Testis (tissue), 2 donors: ENCODE measurements at regions not wholly inside any gene's neighbourhood (a gene's known extent, or its start where the extent isn't known, plus 50 kb on each side); places are given as distances from the start of the nearest gene placed in this dataset.
"Not testable (repeated sequence)": the region's sequence is repeated elsewhere in the genome, so short reads cannot be mapped to it uniquely, and the experiment has no call there.

Experiments
- DNase-seq: peaks from one replicate; pipeline ENCODE4 v3.0.0-alpha.2; 2019
- H3K27ac ChIP-seq, 2 donors: fragments of 200-600 bp; sonication (generic); one replicate each; pipeline ENCODE4 v1.5.1; 2019
- H3K27me3 ChIP-seq: fragments of 200-600 bp; sonication (generic); one replicate; pipeline ENCODE4 v1.5.1; 2019
- H3K36me3 ChIP-seq: fragments of 200-600 bp; sonication (generic); one replicate; pipeline ENCODE4 v1.5.1; 2017; ENCODE audit warnings: low read depth; ENCODE audit errors: missing control alignments
- H3K4me1 ChIP-seq: fragments of 200-600 bp; sonication (generic); one replicate; pipeline ENCODE4 v1.5.1; 2019
- H3K4me3 ChIP-seq, 2 donors: fragments of 200-600 bp; sonication (generic); one replicate each; pipeline ENCODE4 v1.5.1; 2017 to 2019
- H3K9me3 ChIP-seq: fragments of 200-600 bp; sonication (generic); one replicate; pipeline ENCODE4 v1.5.1; 2017
- CTCF ChIP-seq, 3 experiments: fragments of 450-650 bp in 2 of 3; fragments of 200-600 bp in 1 of 3; sonication (generic) in 1 of 3; IDR thresholded peaks; one replicate each; pipeline ENCODE4 v1.5.1; 2016 to 2019; ENCODE audit warnings: antibody characterized with exemption in 3 of 3, mild to moderate bottlenecking in 2 of 3, moderate library complexity in 1 of 3
- POLR2A ChIP-seq: fragments of 450-650 bp; IDR thresholded peaks from one replicate; pipeline ENCODE4 v1.6.1; 2017; ENCODE audit warnings: antibody characterized with exemption, mild to moderate bottlenecking, moderate library complexity
- WGBS, 2 donors: methylation state at CpG; one replicate each; pipeline ENCODE4 v1.1.5; 2018; 5-methylcytosine and 5-hydroxymethylcytosine counted together
- intact Hi-C: fragments of 100-400 bp; cut with DNase I; formaldehyde crosslinking; loops from one replicate; pipeline ENCODE4 v1.15.1; 2023; ENCODE audit warnings: low total_unique reads

GRCh38 chr22:47401592-47401898 lies 639.1 kb downstream of the TBC1D22A start:
- H3K4me1 ChIP-seq = no peaks in the 10 kb centered on the region
- WGBS, 2 donors = 91 to 92% methylated on average over 11 to 12 of the region's 12 CpGs
- H3K27me3 ChIP-seq = no peaks in the 10 kb centered on the region
- H3K4me3 ChIP-seq = no peak overlapping the region
- no peak overlapping the region for H3K27ac ChIP-seq
- no peak for TF ChIP-seq CTCF (IDR thresholded peaks at IDR 0.05)
- TF ChIP-seq POLR2A = no peak
- no peaks in the 10 kb centered on the region for H3K9me3 ChIP-seq
- no peaks in the 10 kb centered on the region for H3K36me3 ChIP-seq
- no peak for DNase-seq
- intact Hi-C loops = no loop called here

GRCh38 chr22:47400701-47401591 lies 638.5 kb downstream of the TBC1D22A start:
- intact Hi-C loops = no loop called here
- H3K9me3 ChIP-seq = no peaks in the 10 kb centered on the region
- no peak overlapping the region for H3K27ac ChIP-seq
- H3K27me3 ChIP-seq = no peaks in the 10 kb centered on the region
- H3K4me3 ChIP-seq = no peak overlapping the region
- DNase-seq = no peak
- WGBS, 2 donors = 90 to 91% methylated on average over 14 to 28 of the region's 28 CpGs
- TF ChIP-seq POLR2A (no peak), CTCF (IDR thresholded peaks at IDR 0.05) (no peak)
- no peaks in the 10 kb centered on the region for H3K36me3 ChIP-seq
- no peaks in the 10 kb centered on the region for H3K4me1 ChIP-seq

GRCh38 chr22:47400131-47400530 lies 637.7 kb downstream of the TBC1D22A start:
- H3K4me3 ChIP-seq, H3K27me3 ChIP-seq, H3K9me3 ChIP-seq, H3K4me1 ChIP-seq, H3K27ac ChIP-seq, intact Hi-C loops, H3K36me3 ChIP-seq, DNase-seq: not testable (repeated sequence)
- 93 to 96% methylated on average over 6 to 7 of the region's 10 CpGs for WGBS, 2 donors

DNA sequence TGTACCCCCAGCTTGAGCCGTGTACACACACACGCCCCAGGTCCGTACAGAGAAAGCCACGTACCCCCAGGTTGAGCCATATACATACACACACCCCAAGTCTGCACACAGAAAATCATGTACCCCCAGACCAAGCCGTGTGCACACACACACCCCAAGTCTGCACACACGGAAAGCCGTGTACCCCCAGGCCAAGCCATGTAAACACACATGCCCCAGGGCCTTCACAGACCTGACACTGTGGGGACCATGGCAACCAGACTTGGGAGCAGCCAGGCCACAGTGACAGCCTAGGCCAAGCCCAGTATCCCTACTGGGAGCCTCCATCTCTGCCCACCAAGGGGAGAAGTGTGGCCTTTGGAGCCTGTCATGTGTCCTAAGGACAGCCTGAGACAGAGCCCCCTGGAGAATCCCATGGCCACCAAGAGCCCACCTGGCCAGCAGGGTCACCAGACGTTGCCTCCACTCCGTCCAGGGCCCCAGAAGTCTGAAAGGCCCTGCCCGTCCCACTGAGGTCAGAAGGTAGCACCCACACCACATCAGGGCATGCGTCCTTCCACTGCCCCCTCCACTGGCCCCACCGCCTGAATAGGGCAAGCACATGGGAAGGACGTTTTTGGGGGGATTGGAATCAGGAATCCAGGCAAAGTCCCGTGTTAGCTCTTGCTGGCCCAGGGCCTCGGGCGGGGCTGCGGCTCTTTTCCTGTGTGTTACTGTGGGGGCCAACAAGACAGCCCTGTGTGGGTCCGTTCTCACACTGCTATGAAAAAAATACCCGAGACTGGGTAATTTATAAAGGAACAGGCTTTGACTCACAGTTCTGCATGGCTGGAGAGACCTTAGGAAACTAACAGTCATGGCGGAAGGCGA lies 636.7 kb downstream of the TBC1D22A start:
- H3K27me3 ChIP-seq = no peaks in the 10 kb centered on the region
- no peak for DNase-seq
- H3K4me1 ChIP-seq = no peaks in the 10 kb centered on the region
- WGBS, 2 donors = 91 to 93% methylated on average over 18 to 21 of the region's 21 CpGs
- H3K27ac ChIP-seq = no peak overlapping the region
- intact Hi-C loops = no loop called here
- no peak for TF ChIP-seq POLR2A
- TF ChIP-seq CTCF (IDR thresholded peaks at IDR 0.05) = no peak
- H3K4me3 ChIP-seq = no peak overlapping the region
- no peaks in the 10 kb centered on the region for H3K36me3 ChIP-seq
- H3K9me3 ChIP-seq = no peaks in the 10 kb centered on the region

DNA sequence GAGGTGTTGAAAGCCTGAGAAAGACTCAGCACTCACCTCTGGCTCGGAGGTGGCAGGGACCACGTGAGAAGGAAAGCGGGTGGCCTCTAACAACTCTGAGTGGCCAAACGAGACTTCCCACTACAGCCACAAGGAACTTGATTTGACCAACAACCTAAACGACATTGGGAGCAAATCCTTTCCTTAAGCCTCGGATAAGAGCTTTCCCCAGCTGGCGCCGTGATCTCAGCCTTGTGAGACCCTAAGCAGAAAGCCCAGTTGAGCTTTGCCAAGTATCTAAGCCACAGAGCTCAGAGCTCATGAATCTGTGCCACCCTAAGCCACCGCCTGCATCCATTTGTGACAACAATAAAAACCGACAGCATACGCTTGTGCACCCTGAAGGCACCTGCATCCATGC lies 636.0 kb downstream of the TBC1D22A start:
- H3K4me3 ChIP-seq = no peak overlapping the region
- no peak for DNase-seq
- H3K27ac ChIP-seq = no peak overlapping the region
- no peaks in the 10 kb centered on the region for H3K9me3 ChIP-seq
- no peaks in the 10 kb centered on the region for H3K27me3 ChIP-seq
- intact Hi-C loops = no loop called here
- WGBS, 2 donors = 88 to 90% methylated on average over 11 of the region's 11 CpGs
- H3K4me1 ChIP-seq = no peaks in the 10 kb centered on the region
- no peaks in the 10 kb centered on the region for H3K36me3 ChIP-seq
- TF ChIP-seq CTCF (IDR thresholded peaks at IDR 0.05) (no peak), POLR2A (no peak)
